Mammary epithelial cell (primary cell): ENCODE measurements at regions not wholly inside any gene's neighbourhood (a gene's known extent, or its start where the extent isn't known, plus 50 kb on each side); places are given as distances from the start of the nearest gene placed in this dataset.

Experiments used
- EZH2 ChIP-seq: IDR thresholded peaks from 2 replicates; pipeline ENCODE4 v1.6.1; 2012; ENCODE audit warnings: low read length, inconsistent platforms, borderline replicate concordance
- TF ChIP-seq, protein P1 (sequence below), 2 donors: IDR thresholded peaks in 1 of 2; conservative IDR thresholded peaks in 1 of 2; 2 replicates each; pipeline ENCODE4 v1.5.1; 2011 to 2012; ENCODE audit warnings: inconsistent platforms in 2 of 2, low read length in 2 of 2, mild to moderate bottlenecking in 2 of 2, control low read depth in 1 of 2, low read depth in 1 of 2; ENCODE audit not compliant: insufficient read depth in 1 of 2; ENCODE audit errors: extremely low read depth in 1 of 2

DNA sequence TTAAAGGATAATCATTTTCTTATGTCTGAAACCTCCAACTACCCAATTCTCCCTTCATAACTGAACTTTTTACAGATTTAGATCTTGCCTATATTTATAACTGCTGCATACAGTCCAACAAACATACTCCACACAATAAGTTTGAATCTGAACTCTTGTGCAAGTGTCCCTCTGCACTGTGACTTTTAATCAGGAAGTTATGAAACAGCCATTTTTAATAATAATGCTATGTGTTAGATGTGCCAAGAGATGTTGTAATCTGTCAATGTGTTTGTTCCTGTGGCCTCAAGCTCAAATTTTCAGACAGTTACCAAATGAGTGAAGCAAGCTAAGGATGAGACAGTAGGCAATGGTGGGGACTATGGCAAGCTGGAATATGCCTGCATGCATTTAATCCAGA is 57.6 kb upstream of the MTAP start:
- TF ChIP-seq, protein P1, sequence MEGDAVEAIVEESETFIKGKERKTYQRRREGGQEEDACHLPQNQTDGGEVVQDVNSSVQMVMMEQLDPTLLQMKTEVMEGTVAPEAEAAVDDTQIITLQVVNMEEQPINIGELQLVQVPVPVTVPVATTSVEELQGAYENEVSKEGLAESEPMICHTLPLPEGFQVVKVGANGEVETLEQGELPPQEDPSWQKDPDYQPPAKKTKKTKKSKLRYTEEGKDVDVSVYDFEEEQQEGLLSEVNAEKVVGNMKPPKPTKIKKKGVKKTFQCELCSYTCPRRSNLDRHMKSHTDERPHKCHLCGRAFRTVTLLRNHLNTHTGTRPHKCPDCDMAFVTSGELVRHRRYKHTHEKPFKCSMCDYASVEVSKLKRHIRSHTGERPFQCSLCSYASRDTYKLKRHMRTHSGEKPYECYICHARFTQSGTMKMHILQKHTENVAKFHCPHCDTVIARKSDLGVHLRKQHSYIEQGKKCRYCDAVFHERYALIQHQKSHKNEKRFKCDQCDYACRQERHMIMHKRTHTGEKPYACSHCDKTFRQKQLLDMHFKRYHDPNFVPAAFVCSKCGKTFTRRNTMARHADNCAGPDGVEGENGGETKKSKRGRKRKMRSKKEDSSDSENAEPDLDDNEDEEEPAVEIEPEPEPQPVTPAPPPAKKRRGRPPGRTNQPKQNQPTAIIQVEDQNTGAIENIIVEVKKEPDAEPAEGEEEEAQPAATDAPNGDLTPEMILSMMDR (conservative IDR thresholded peaks at IDR 0.05 in 1 of 2, IDR thresholded peaks at IDR 0.05 in 1 of 2; ENCODE audit: extremely low read depth in 1 of 2, insufficient read depth in 1 of 2, low read depth in 1 of 2, low read length in 2 of 2) = no peak
- no peak for TF ChIP-seq EZH2
